Thoracic aorta (tissue), 2 donors: ENCODE measurements at regions not wholly inside any gene's neighbourhood (a gene's known extent, or its start where the extent isn't known, plus 50 kb on each side); places are given as distances from the start of the nearest gene placed in this dataset.

Source experiments
- ATAC-seq: fragments of 150-250 bp; one replicate; pipeline ENCODE4 v1.8.0; 2017; ENCODE audit warnings: low read depth; ENCODE audit not compliant: insufficient number of reproducible peaks, low FRiP score
- DNase-seq: peaks from one replicate; pipeline ENCODE4 v3.0.0-alpha.2; 2020; ENCODE audit warnings: low spot score
- H3K27ac ChIP-seq, 2 donors: fragments of 200-600 bp; sonication (generic); 1 replicate in 1 of 2; 2 replicates in 1 of 2; pipeline ENCODE4 v1.5.1; 2016; ENCODE audit warnings: mild to moderate bottlenecking in 2 of 2, moderate library complexity in 2 of 2
- H3K27me3 ChIP-seq: fragments of 200-600 bp; sonication (generic); replicated peaks from 2 replicates; pipeline ENCODE4 v1.6.0; 2016; ENCODE audit warnings: mild to moderate bottlenecking; ENCODE audit not compliant: insufficient read depth
- H3K36me3 ChIP-seq: fragments of 200-600 bp; sonication (generic); one replicate; pipeline ENCODE4 v1.5.1; 2016
- H3K4me1 ChIP-seq, 2 donors: fragments of 200-600 bp; sonication (generic); 1 replicate in 1 of 2; 2 replicates in 1 of 2; pipeline versions ENCODE4 v1.5.1 to v1.6.0; 2016; ENCODE audit warnings: low read depth in 2 of 2, mild to moderate bottlenecking in 1 of 2; ENCODE audit not compliant: control insufficient read depth in 1 of 2
- H3K4me3 ChIP-seq: fragments of 200-600 bp; sonication (generic); 2 replicates; pipeline ENCODE4 v1.5.1; 2016; ENCODE audit warnings: mild to moderate bottlenecking
- H3K9me3 ChIP-seq: fragments of 200-600 bp; sonication (generic); 2 replicates; pipeline ENCODE4 v1.5.1; 2016
- TF ChIP-seq, protein P1 (sequence below): fragments of 200-600 bp; sonication (generic); IDR thresholded peaks from one replicate; pipeline ENCODE4 v1.5.1; 2019; ENCODE audit warnings: antibody characterized with exemption

DNA sequence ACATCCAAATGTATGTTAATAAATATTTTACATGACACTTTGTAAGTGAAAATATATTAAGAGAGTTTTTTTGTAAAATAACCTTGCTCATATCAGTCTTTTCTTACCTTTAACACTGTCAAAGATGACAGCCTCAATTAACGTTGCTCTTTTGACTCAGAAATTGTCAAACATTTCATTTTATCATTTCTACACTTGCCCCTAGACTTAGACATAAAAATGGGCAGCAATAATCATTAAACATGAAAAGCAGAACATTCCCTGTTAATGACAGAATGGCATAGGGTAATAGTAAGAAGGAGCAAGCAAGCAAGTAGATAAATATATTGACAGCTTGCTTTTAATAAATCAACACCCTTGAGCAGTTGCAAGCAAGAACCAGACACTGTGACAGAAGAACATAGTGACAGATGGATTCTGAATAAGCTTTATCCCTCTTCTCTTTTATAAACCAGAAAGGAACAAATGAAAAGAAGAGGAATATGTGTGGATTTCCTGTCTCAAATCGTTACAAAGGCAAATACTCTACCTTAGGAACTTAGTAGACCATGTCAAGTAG, 796.0 kb upstream of the CHD1 start:
- no peaks in the 10 kb centered on the region for H3K4me1 ChIP-seq
- H3K27me3 ChIP-seq = no peaks in the 10 kb centered on the region

DNA sequence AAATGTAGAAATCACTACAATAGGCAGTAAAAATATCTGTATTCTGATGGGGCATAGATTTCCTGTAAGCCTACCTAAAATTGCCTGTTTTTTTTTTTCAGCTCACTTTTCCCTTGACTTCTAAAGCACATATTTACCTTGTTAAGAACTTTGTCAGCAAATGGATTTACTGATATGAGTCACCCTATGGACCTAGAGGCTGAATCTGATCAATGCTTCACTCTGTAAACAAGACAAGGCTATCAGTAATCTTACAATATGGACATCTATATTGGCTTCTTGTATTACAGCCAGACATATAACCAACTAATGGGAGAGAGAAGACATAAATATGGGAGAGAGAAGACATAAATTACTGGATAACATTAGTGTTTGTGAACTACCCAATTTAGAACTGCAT, 792.7 kb upstream of the CHD1 start:
- no peaks in the 10 kb centered on the region for H3K4me1 ChIP-seq
- no peaks in the 10 kb centered on the region for H3K27me3 ChIP-seq
- TF ChIP-seq, protein P1, sequence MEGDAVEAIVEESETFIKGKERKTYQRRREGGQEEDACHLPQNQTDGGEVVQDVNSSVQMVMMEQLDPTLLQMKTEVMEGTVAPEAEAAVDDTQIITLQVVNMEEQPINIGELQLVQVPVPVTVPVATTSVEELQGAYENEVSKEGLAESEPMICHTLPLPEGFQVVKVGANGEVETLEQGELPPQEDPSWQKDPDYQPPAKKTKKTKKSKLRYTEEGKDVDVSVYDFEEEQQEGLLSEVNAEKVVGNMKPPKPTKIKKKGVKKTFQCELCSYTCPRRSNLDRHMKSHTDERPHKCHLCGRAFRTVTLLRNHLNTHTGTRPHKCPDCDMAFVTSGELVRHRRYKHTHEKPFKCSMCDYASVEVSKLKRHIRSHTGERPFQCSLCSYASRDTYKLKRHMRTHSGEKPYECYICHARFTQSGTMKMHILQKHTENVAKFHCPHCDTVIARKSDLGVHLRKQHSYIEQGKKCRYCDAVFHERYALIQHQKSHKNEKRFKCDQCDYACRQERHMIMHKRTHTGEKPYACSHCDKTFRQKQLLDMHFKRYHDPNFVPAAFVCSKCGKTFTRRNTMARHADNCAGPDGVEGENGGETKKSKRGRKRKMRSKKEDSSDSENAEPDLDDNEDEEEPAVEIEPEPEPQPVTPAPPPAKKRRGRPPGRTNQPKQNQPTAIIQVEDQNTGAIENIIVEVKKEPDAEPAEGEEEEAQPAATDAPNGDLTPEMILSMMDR = no peak
- no peaks in the 10 kb centered on the region for H3K9me3 ChIP-seq
- no peaks in the 10 kb centered on the region for H3K36me3 ChIP-seq
- ATAC-seq = no peak
- H3K27ac ChIP-seq = no peak overlapping the region
- H3K4me3 ChIP-seq = no peak overlapping the region
- no peak for DNase-seq

More for the DNA sequence above, 796.0 kb upstream of the CHD1 start:
- TF ChIP-seq, protein P1 = no peak
- ATAC-seq = no peak
- Histone ChIP-seq H3K4me3 (no peak overlapping the region), H3K36me3 (no peaks in the 10 kb centered on the region), H3K27ac (no peak overlapping the region), H3K9me3 (no peaks in the 10 kb centered on the region)
- no peak for DNase-seq

DNA sequence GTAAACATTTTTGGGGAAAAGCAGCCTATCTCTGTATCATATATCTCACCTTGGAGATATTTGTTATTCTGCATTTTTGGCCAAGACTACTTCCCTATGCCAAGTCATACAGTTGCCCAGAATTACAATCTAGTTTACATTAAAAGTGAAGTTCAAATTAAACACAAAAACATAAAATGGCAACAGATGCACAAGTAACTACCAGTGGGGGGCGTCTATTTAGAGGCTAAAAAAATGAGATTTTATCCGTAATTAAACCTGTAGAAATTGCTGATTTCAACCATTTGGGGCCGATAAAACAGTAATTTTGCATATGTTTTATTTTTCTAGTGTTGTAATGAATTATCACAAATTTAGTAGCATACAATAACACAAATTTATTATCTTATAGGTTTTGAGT, 787.1 kb upstream of the CHD1 start:
- no peaks in the 10 kb centered on the region for H3K4me1 ChIP-seq
- TF ChIP-seq, protein P1 = no peak
- no peaks in the 10 kb centered on the region for H3K9me3 ChIP-seq
- no peaks in the 10 kb centered on the region for H3K27me3 ChIP-seq
- ATAC-seq = no peak
- H3K36me3 ChIP-seq = no peaks in the 10 kb centered on the region
- no peak overlapping the region for H3K27ac ChIP-seq
- DNase-seq = no peak
- no peak overlapping the region for H3K4me3 ChIP-seq

DNA sequence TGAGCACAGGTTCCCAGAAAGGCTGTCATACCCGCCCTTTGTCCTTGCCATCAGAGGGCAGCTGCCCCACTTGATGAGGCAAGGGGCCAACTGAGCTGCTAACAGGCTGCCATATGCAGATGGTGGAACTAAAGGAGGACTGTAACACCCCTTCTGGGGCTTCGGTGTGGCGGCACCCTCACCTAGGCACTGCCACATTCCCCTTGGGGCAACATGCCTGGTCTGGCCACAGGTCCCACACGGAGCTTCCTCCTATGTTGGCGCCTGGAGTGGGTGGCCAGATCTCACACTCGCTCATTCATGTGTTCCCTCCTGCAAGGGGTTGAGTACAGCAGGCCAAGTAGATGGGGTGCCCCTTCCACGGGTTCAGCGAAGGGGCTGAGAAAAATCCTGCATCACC, 777.4 kb upstream of the CHD1 start:
- Histone ChIP-seq H3K4me3 (no peak overlapping the region), H3K4me1 (no peaks in the 10 kb centered on the region), H3K36me3 (no peaks in the 10 kb centered on the region), H3K27ac (no peak overlapping the region), H3K9me3 (no peaks in the 10 kb centered on the region), H3K27me3 (no peaks in the 10 kb centered on the region)
- DNase-seq = no peak
- TF ChIP-seq, protein P1 = no peak
- ATAC-seq = no peak

DNA sequence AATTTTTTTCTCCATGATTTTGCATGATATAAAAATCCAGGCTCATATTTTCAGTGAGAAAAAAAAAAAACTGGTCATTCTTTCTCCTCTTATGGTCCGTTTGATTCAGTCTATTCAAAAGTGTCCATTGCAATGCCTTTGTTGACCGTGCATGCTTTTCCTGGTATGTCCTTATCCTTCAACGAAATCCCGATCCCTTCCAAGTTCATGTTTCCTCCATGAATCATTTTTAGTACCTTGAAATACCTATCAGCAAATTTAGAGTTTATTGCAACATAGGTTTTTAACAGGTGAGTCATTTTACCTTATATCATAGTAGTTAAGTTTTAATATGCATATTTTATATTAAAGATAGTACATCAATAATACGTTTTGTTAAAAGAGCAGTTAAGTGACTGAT, 773.8 kb upstream of the CHD1 start:
- Histone ChIP-seq H3K36me3 (no peaks in the 10 kb centered on the region), H3K27me3 (no peaks in the 10 kb centered on the region), H3K27ac (no peak overlapping the region), H3K4me1 (no peaks in the 10 kb centered on the region), H3K4me3 (no peak overlapping the region), H3K9me3 (no peaks in the 10 kb centered on the region)
- DNase-seq = no peak
- TF ChIP-seq, protein P1 = no peak
- ATAC-seq = no peak
